ENCODE measurements at regions not wholly inside any gene's neighbourhood (a gene's known extent, or its start where the extent isn't known, plus 50 kb on each side); places are given as distances from the start of the nearest gene placed in this dataset.
"Not testable (repeated sequence)": the region's sequence is repeated elsewhere in the genome, so short reads cannot be mapped to it uniquely, and the experiment has no call there.

GRCh38 chr21:6078902-6079301, 4442.5 kb upstream of the TPTE start:
- not testable (repeated sequence) for H3K27ac Mint-ChIP-seq; H3K9me3 Mint-ChIP-seq; H3K4me1 Mint-ChIP-seq (ENCODE audit: low read depth)

GRCh38 chr21:6080941-6081655, 4440.3 kb upstream of the TPTE start:
- not testable (repeated sequence) for H3K27ac Mint-ChIP-seq; H3K4me1 Mint-ChIP-seq (ENCODE audit: low read depth); H3K4me3 Mint-ChIP-seq; H3K27me3 Mint-ChIP-seq; H3K36me3 Mint-ChIP-seq (ENCODE audit: low read depth); H3K9me3 Mint-ChIP-seq

More at GRCh38 chr21:6078902-6079301, 4442.5 kb upstream of the TPTE start:
- H3K4me3 Mint-ChIP-seq; H3K36me3 Mint-ChIP-seq (ENCODE audit: low read depth); H3K27me3 Mint-ChIP-seq: not testable (repeated sequence)

GRCh38 chr21:6082166-6082565, 4439.2 kb upstream of the TPTE start:
- not testable (repeated sequence) for H3K27ac Mint-ChIP-seq; H3K36me3 Mint-ChIP-seq (ENCODE audit: low read depth); H3K4me1 Mint-ChIP-seq (ENCODE audit: low read depth); H3K4me3 Mint-ChIP-seq; H3K27me3 Mint-ChIP-seq; H3K9me3 Mint-ChIP-seq

- H3K9me3 Mint-ChIP-seq; H3K4me3 Mint-ChIP-seq; H3K4me1 Mint-ChIP-seq (ENCODE audit: low read depth); H3K27ac Mint-ChIP-seq; H3K36me3 Mint-ChIP-seq (ENCODE audit: low read depth); H3K27me3 Mint-ChIP-seq: not testable (repeated sequence)
Measured at GRCh38 chr21:6083574-6084120, 4437.7 kb upstream of the TPTE start.

- not testable (repeated sequence) for H3K4me1 Mint-ChIP-seq (ENCODE audit: low read depth); H3K27ac Mint-ChIP-seq
Measured at GRCh38 chr21:6086038-6086437, 4435.3 kb upstream of the TPTE start.

GRCh38 chr21:6087579-6088178, 4433.7 kb upstream of the TPTE start:
- not testable (repeated sequence) for H3K36me3 Mint-ChIP-seq (ENCODE audit: low read depth); H3K4me3 Mint-ChIP-seq; H3K4me1 Mint-ChIP-seq (ENCODE audit: low read depth); H3K27me3 Mint-ChIP-seq; H3K9me3 Mint-ChIP-seq; H3K27ac Mint-ChIP-seq

More at GRCh38 chr21:6086038-6086437, 4435.3 kb upstream of the TPTE start:
- H3K36me3 Mint-ChIP-seq (ENCODE audit: low read depth); H3K27me3 Mint-ChIP-seq; H3K9me3 Mint-ChIP-seq; H3K4me3 Mint-ChIP-seq: not testable (repeated sequence)

GRCh38 chr21:6090286-6090908, 4431.0 kb upstream of the TPTE start:
- H3K27ac Mint-ChIP-seq; H3K27me3 Mint-ChIP-seq; H3K36me3 Mint-ChIP-seq (ENCODE audit: low read depth); H3K4me3 Mint-ChIP-seq; H3K4me1 Mint-ChIP-seq (ENCODE audit: low read depth); H3K9me3 Mint-ChIP-seq: not testable (repeated sequence)

GRCh38 chr21:6091335-6092027, 4429.9 kb upstream of the TPTE start:
- H3K9me3 Mint-ChIP-seq; H3K4me3 Mint-ChIP-seq; H3K27ac Mint-ChIP-seq; H3K4me1 Mint-ChIP-seq (ENCODE audit: low read depth); H3K27me3 Mint-ChIP-seq; H3K36me3 Mint-ChIP-seq (ENCODE audit: low read depth): not testable (repeated sequence)

GRCh38 chr21:6092401-6092800, 4429.0 kb upstream of the TPTE start:
- not testable (repeated sequence) for H3K27ac Mint-ChIP-seq; H3K4me1 Mint-ChIP-seq (ENCODE audit: low read depth); H3K36me3 Mint-ChIP-seq (ENCODE audit: low read depth); H3K27me3 Mint-ChIP-seq; H3K9me3 Mint-ChIP-seq; H3K4me3 Mint-ChIP-seq

GRCh38 chr21:6093419-6093818, 4428.0 kb upstream of the TPTE start:
- not testable (repeated sequence) for H3K9me3 Mint-ChIP-seq; H3K27me3 Mint-ChIP-seq; H3K4me3 Mint-ChIP-seq; H3K27ac Mint-ChIP-seq; H3K4me1 Mint-ChIP-seq (ENCODE audit: low read depth); H3K36me3 Mint-ChIP-seq (ENCODE audit: low read depth)

GRCh38 chr21:6093870-6094269, 4427.5 kb upstream of the TPTE start:
- not testable (repeated sequence) for H3K4me3 Mint-ChIP-seq; H3K27ac Mint-ChIP-seq; H3K9me3 Mint-ChIP-seq; H3K36me3 Mint-ChIP-seq (ENCODE audit: low read depth); H3K4me1 Mint-ChIP-seq (ENCODE audit: low read depth); H3K27me3 Mint-ChIP-seq

- not testable (repeated sequence) for H3K36me3 Mint-ChIP-seq (ENCODE audit: low read depth); H3K9me3 Mint-ChIP-seq; H3K27ac Mint-ChIP-seq; H3K4me3 Mint-ChIP-seq; H3K27me3 Mint-ChIP-seq; H3K4me1 Mint-ChIP-seq (ENCODE audit: low read depth)
Measured at GRCh38 chr21:6095304-6095703, 4426.1 kb upstream of the TPTE start.

- H3K4me3 Mint-ChIP-seq; H3K27ac Mint-ChIP-seq; H3K9me3 Mint-ChIP-seq; H3K4me1 Mint-ChIP-seq (ENCODE audit: low read depth); H3K36me3 Mint-ChIP-seq (ENCODE audit: low read depth); H3K27me3 Mint-ChIP-seq: not testable (repeated sequence)
Measured at GRCh38 chr21:6096560-6097424, 4424.6 kb upstream of the TPTE start.

GRCh38 chr21:6097736-6098135, 4423.6 kb upstream of the TPTE start:
- H3K27me3 Mint-ChIP-seq; H3K4me3 Mint-ChIP-seq; H3K4me1 Mint-ChIP-seq (ENCODE audit: low read depth); H3K9me3 Mint-ChIP-seq; H3K36me3 Mint-ChIP-seq (ENCODE audit: low read depth); H3K27ac Mint-ChIP-seq: not testable (repeated sequence)

All from stimulated activated naive CD8-positive, alpha-beta T cell treated with anti-CD3 and anti-CD28 coated beads, Interleukin-15, Interleukin-2, amounts not matched to agents 100 ng/mL and 50 ng/mL, for 24 hours (primary cell).